ENCODE measurements at regions not wholly inside any gene's neighbourhood (a gene's known extent, or its start where the extent isn't known, plus 50 kb on each side); places are given as distances from the start of the nearest gene placed in this dataset.

DNA sequence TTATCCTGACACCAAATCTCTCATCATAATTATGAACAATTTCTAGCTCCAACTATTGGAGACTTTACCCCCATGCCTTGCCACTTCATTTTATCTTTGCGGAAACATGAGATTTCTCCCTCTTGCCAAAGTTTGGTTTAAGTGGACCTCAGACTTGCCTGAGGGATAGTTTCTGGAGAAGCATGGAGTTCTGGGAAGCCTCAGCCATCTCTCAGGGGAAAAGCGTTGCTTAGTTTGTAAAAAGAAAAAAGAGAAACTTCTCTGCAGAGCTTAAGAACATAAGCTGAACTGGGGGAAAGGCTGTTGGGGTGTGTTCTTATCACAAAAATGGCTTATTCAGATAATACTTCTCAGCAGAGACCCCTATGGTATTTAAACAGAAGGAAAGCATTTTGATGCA lies 347.4 kb upstream of the ADAMTS9 start:
- TF ChIP-seq ATF3 (IDR thresholded peaks at IDR 0.05) (no peak), POLR2AphosphoS5 (IDR thresholded peaks at IDR 0.05; ENCODE audit: low read depth, low read length) (no peak)
- TF ChIP-seq, protein P1, sequence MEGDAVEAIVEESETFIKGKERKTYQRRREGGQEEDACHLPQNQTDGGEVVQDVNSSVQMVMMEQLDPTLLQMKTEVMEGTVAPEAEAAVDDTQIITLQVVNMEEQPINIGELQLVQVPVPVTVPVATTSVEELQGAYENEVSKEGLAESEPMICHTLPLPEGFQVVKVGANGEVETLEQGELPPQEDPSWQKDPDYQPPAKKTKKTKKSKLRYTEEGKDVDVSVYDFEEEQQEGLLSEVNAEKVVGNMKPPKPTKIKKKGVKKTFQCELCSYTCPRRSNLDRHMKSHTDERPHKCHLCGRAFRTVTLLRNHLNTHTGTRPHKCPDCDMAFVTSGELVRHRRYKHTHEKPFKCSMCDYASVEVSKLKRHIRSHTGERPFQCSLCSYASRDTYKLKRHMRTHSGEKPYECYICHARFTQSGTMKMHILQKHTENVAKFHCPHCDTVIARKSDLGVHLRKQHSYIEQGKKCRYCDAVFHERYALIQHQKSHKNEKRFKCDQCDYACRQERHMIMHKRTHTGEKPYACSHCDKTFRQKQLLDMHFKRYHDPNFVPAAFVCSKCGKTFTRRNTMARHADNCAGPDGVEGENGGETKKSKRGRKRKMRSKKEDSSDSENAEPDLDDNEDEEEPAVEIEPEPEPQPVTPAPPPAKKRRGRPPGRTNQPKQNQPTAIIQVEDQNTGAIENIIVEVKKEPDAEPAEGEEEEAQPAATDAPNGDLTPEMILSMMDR (IDR thresholded peaks at IDR 0.05 in 2 of 3, conservative IDR thresholded peaks at IDR 0.05 in 1 of 3; ENCODE audit: borderline replicate concordance in 1 of 3, insufficient read depth in 1 of 3, low read depth in 2 of 3, low read length in 2 of 3) = no peak
